IMR-90 (cell line): ENCODE measurements at regions not wholly inside any gene's neighbourhood (a gene's known extent, or its start where the extent isn't known, plus 50 kb on each side); places are given as distances from the start of the nearest gene placed in this dataset.

Experiments
- BHLHE40 ChIP-seq: fragments of 150-350 bp; IDR thresholded peaks from 2 replicates; pipeline ENCODE4 v1.6.1; 2016; ENCODE audit warnings: mild to moderate bottlenecking, low read depth, low read length
- CTCF ChIP-seq: conservative IDR thresholded peaks from 2 replicates; pipeline ENCODE4 v1.5.1; 2012; ENCODE audit warnings: mild to moderate bottlenecking, low read depth, low read length, improper control_type of control experiment
- TF ChIP-seq, protein P1 (sequence below): fragments of 150-350 bp; IDR thresholded peaks from 2 replicates; pipeline ENCODE4 v1.6.1; 2017; ENCODE audit warnings: mild to moderate bottlenecking, antibody characterized with exemption, low read length, low read depth

DNA sequence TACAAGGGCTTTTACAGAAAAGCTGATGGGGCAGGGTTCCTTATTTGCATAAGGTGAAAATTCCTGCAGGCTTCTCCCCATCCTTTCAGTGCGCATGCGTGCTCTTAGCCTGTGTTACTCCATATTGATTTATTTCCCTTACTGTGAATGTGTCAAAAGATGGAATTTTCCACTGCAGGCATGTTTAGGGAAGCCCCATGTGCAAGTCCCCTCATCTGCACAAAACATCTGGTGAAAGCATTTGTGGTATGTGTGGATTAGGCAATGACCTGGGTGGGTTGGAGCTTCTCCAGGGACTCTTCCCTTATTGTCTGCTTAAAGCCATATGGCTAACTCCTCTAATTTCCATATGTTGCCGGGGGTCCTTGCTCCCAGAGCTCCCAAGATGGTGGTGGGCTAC, 912.7 kb upstream of the LRFN5 start:
- no peak for TF ChIP-seq CTCF
- TF ChIP-seq BHLHE40: no peak
- TF ChIP-seq, protein P1, sequence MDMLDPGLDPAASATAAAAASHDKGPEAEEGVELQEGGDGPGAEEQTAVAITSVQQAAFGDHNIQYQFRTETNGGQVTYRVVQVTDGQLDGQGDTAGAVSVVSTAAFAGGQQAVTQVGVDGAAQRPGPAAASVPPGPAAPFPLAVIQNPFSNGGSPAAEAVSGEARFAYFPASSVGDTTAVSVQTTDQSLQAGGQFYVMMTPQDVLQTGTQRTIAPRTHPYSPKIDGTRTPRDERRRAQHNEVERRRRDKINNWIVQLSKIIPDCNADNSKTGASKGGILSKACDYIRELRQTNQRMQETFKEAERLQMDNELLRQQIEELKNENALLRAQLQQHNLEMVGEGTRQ: no peak
